IMR-90 (cell line): ENCODE measurements at regions not wholly inside any gene's neighbourhood (a gene's known extent, or its start where the extent isn't known, plus 50 kb on each side); places are given as distances from the start of the nearest gene placed in this dataset.

Experiments
- ATAC-seq: fragments of 200-7000 bp; cut with Tn5 transposase; 2 replicates; pipeline ENCODE4 v1.9.1; 2020; ENCODE audit warnings: low read depth, mild to moderate bottlenecking, moderate library complexity
- BruUV-seq: library from RNA; stranded (reverse); fragments of 400-500 nt; replicated peaks from 2 replicates; lab custom pipeline; 2021; lab: Mats Ljungman, UMichigan
- CTCF ChIA-PET: fragments of 300-600 bp; formaldehyde crosslinking; extraction: SDS; loops from one replicate; lab custom pipeline; 2021; ENCODE audit warnings: antibody characterized with exemption; lab: Yijun Ruan, JAX
- POLR2A ChIA-PET: fragments of 300-600 bp; sonication (Branson Sonifier 250); formaldehyde crosslinking; loops from one replicate; lab custom pipeline; 2022; ENCODE audit warnings: antibody characterized with exemption; ENCODE audit not compliant: unreplicated experiment; lab: Charles Lee
- DNase-seq: peaks from one replicate; pipeline ENCODE4 v3.0.0; 2013
- H2AFZ ChIP-seq: replicated peaks from 2 replicates; pipeline ENCODE3; 2013; ENCODE audit warnings: low read length, mild to moderate bottlenecking; ENCODE audit not compliant: poor library complexity
- H2AK5ac ChIP-seq: 2 replicates; pipeline ENCODE4 v1.6.1; 2013; ENCODE audit warnings: low read depth, low read length, inconsistent platforms
- H2AK9ac ChIP-seq: replicated peaks from 2 replicates; pipeline ENCODE3; 2013; ENCODE audit warnings: mild to moderate bottlenecking, low read depth, low read length, moderate library complexity; ENCODE audit not compliant: poor library complexity
- H2BK120ac ChIP-seq: 2 replicates; pipeline ENCODE4 v1.6.1; 2013; ENCODE audit warnings: low read depth, low read length, inconsistent platforms
- H2BK15ac ChIP-seq: 3 replicates; pipeline ENCODE4 v1.6.1; 2013; ENCODE audit warnings: low read depth, low read length, inconsistent platforms
- H2BK20ac ChIP-seq: 2 replicates; pipeline ENCODE4 v1.6.1; 2013; ENCODE audit warnings: low read depth, mild to moderate bottlenecking, inconsistent platforms, low read length, moderate library complexity
- H2BK5ac ChIP-seq: 2 replicates; pipeline ENCODE4 v1.6.1; 2013; ENCODE audit warnings: mild to moderate bottlenecking, low read depth, low read length, inconsistent platforms; ENCODE audit not compliant: poor library complexity, severe bottlenecking
- H3K14ac ChIP-seq: replicated peaks from 2 replicates; pipeline ENCODE4 v1.6.1; 2013; ENCODE audit warnings: low read depth, low read length, inconsistent platforms
- H3K18ac ChIP-seq: 2 replicates; pipeline ENCODE4 v1.6.1; 2013; ENCODE audit warnings: low read depth, low read length, control low read depth
- H3K23ac ChIP-seq: 2 replicates; pipeline ENCODE4 v1.6.1; 2013; ENCODE audit warnings: low read depth, low read length, inconsistent platforms
- H3K27ac ChIP-seq: 2 replicates; pipeline ENCODE4 v1.5.1; 2013; ENCODE audit warnings: mild to moderate bottlenecking, control low read depth, low read length; ENCODE audit not compliant: insufficient read depth
- H3K27me3 ChIP-seq: 2 replicates; pipeline ENCODE4 v1.6.1; 2013; ENCODE audit warnings: low read length; ENCODE audit not compliant: control insufficient read depth, insufficient read depth
- H3K36me3 ChIP-seq: 2 replicates; pipeline ENCODE4 v1.6.1; 2013; ENCODE audit warnings: low read length, mixed read lengths; ENCODE audit not compliant: control insufficient read depth, insufficient read depth
- H3K4ac ChIP-seq: 2 replicates; pipeline ENCODE4 v1.6.1; 2013; ENCODE audit warnings: low read depth, low read length, inconsistent platforms
- H3K4me1 ChIP-seq: 2 replicates; pipeline ENCODE4 v1.6.1; 2013; ENCODE audit warnings: low read length, mixed read lengths; ENCODE audit not compliant: control insufficient read depth, insufficient read depth
- H3K4me2 ChIP-seq: 2 replicates; pipeline ENCODE4 v1.6.1; 2013; ENCODE audit warnings: low read depth, mild to moderate bottlenecking, control low read depth, low read length, moderate library complexity
- H3K4me3 ChIP-seq: 2 replicates; pipeline ENCODE4 v1.5.1; 2013; ENCODE audit warnings: low read depth, mild to moderate bottlenecking, control low read depth, low read length, moderate library complexity; ENCODE audit not compliant: insufficient read depth
- H3K56ac ChIP-seq: 2 replicates; pipeline ENCODE4 v1.6.1; 2013; ENCODE audit warnings: low read length, inconsistent platforms; ENCODE audit not compliant: insufficient read depth; ENCODE audit errors: extremely low read depth
- H3K79me1 ChIP-seq, 2 experiments: 2 replicates each; pipeline ENCODE4 v1.6.1; 2013; ENCODE audit warnings: low read length in 2 of 2, inconsistent platforms in 1 of 2, low read depth in 1 of 2
- H3K9ac ChIP-seq: 2 replicates; pipeline ENCODE4 v1.6.1; 2013; ENCODE audit warnings: low read depth, low read length, control low read depth
- H3K9me1 ChIP-seq: 2 replicates; pipeline ENCODE4 v1.6.1; 2013; ENCODE audit warnings: low read length, inconsistent platforms; ENCODE audit not compliant: insufficient read depth
- H3K9me3 ChIP-seq: 2 replicates; pipeline ENCODE4 v1.6.1; 2013; ENCODE audit warnings: low read length; ENCODE audit not compliant: control insufficient read depth, insufficient read depth
- H4K20me1 ChIP-seq: 2 replicates; pipeline ENCODE4 v1.6.1; 2013; ENCODE audit warnings: low read length, inconsistent platforms; ENCODE audit not compliant: insufficient read depth
- H4K5ac ChIP-seq: 2 replicates; pipeline ENCODE4 v1.6.1; 2013; ENCODE audit warnings: mild to moderate bottlenecking, low read depth, low read length, control low read depth
- H4K8ac ChIP-seq, 2 experiments: 2 replicates each; pipeline ENCODE4 v1.6.1; 2013; ENCODE audit warnings: low read depth in 2 of 2, low read length in 2 of 2, control low read depth in 1 of 2, inconsistent platforms in 1 of 2
- H4K91ac ChIP-seq: 2 replicates; pipeline ENCODE4 v1.6.1; 2013; ENCODE audit warnings: low read depth, low read length, inconsistent platforms; ENCODE audit not compliant: insufficient read depth
- CEBPB ChIP-seq: IDR thresholded peaks from 2 replicates; pipeline ENCODE4 v1.6.1; 2012; ENCODE audit warnings: low read depth, low read length, improper control_type of control experiment
- CHD1 ChIP-seq: IDR thresholded peaks from 2 replicates; pipeline ENCODE4 v1.6.1; 2012; ENCODE audit warnings: low read depth, low read length, improper control_type of control experiment
- CTCF ChIP-seq: conservative IDR thresholded peaks from 2 replicates; pipeline ENCODE4 v1.5.1; 2012; ENCODE audit warnings: mild to moderate bottlenecking, low read depth, low read length, improper control_type of control experiment
- MAFK ChIP-seq: IDR thresholded peaks from 2 replicates; pipeline ENCODE4 v1.6.1; 2012; ENCODE audit warnings: low read depth, low read length, improper control_type of control experiment
- MAZ ChIP-seq: IDR thresholded peaks from 2 replicates; pipeline ENCODE4 v1.6.1; 2012; ENCODE audit warnings: low read depth, mild to moderate bottlenecking, low read length, improper control_type of control experiment, moderate library complexity, borderline replicate concordance
- MXI1 ChIP-seq: IDR thresholded peaks from 2 replicates; pipeline ENCODE4 v1.6.1; 2012; ENCODE audit warnings: low read depth, mild to moderate bottlenecking, low read length, moderate library complexity, borderline replicate concordance
- NFE2L2 ChIP-seq: fragments of 150-350 bp; IDR thresholded peaks from 2 replicates; pipeline ENCODE4 v1.6.1; 2016; ENCODE audit warnings: low read depth, mild to moderate bottlenecking, low read length
- POLR2A ChIP-seq: IDR thresholded peaks from 2 replicates; pipeline ENCODE4 v1.6.1; 2012; ENCODE audit warnings: mild to moderate bottlenecking, low read depth, low read length
- RFX5 ChIP-seq: IDR thresholded peaks from 2 replicates; pipeline ENCODE4 v1.8.0; 2012; ENCODE audit warnings: low read depth, mild to moderate bottlenecking, low read length, moderate library complexity
- USF2 ChIP-seq: fragments of 150-350 bp; IDR thresholded peaks from 2 replicates; pipeline ENCODE4 v1.6.1; 2017; ENCODE audit warnings: mild to moderate bottlenecking, antibody characterized with exemption, low read length, low read depth
- WGBS, 2 experiments: methylation state at CpG; one replicate each; pipeline versions ENCODE4 v1.1.5 to v1.1.7; 2013; ENCODE audit warnings: missing lambda C conversion rate in 2 of 2; ENCODE audit not compliant: insufficient read length in 1 of 2; ENCODE audit errors: extremely low coverage in 2 of 2; 5-methylcytosine and 5-hydroxymethylcytosine counted together
- dilution Hi-C: fragments of 300-500 bp; cut with HindIII; formaldehyde crosslinking; loops from one replicate; pipeline ENCODE4 v1.14.3; 2018; ENCODE audit warnings: low sequenced_read_pairs; ENCODE audit not compliant: unreplicated experiment
- in situ Hi-C: fragments of 300-500 bp; cut with MboI; formaldehyde crosslinking; loops from 3 replicates; pipeline ENCODE4 v1.14.3; 2019; ENCODE audit warnings: low sequenced_read_pairs, inconsistent platforms, mixed read lengths
- intact Hi-C: fragments of 100-400 bp; cut with micrococcal nuclease; formaldehyde crosslinking; loops from 2 replicates; pipeline ENCODE4 v1.10.0; 2022

DNA sequence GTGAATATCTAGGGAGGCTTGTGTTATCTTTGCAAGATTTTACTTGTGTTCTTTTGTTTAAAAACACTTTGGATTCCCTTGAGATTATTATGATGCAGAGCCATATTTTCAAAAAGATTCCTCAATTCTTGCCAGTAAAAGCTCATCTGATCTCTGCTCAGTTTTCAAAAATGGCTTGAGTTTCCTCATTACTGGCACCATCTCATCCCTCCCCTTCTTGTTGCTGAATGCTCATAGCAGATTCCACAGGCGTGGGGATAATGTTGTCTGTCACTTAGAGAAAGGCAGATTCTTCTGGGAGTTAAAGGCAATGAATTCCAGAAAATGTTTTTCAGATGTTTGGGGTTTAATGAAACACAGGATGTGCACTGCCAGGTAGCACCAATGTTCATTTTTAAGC is 170.4 kb upstream of the TANK start:
- Histone ChIP-seq H4K8ac (no peak overlapping the region), H2BK15ac (no peak overlapping the region), H2AK5ac (no peak overlapping the region), H2BK120ac (no peak overlapping the region), H3K14ac (no peak overlapping the region), H3K9me3 (no peaks in the 10 kb centered on the region), H2BK20ac (no peak overlapping the region), H4K5ac (no peak overlapping the region), H4K91ac (no peak overlapping the region), H2AFZ (no peak overlapping the region), H3K4me3 (no peak overlapping the region), H3K4ac (no peak overlapping the region), H3K9me1 (0 out of 2 replicates have a peak, but pooled peaks cover under 1% of the 10 kb centered on the region), H3K23ac (no peak overlapping the region), H2AK9ac (no peak overlapping the region), H3K79me1 (no peaks in the 10 kb centered on the region), H3K36me3 (no peaks in the 10 kb centered on the region), H3K4me2 (no peak overlapping the region), H3K56ac (no peak overlapping the region), H3K9ac (no peak overlapping the region), H3K18ac (no peak overlapping the region), H3K4me1 (no peaks in the 10 kb centered on the region), H4K20me1 (no peaks in the 10 kb centered on the region), H3K27ac (no peak overlapping the region), H3K27me3 (no peaks in the 10 kb centered on the region), H2BK5ac (no peak overlapping the region)
- DNase-seq: no peak
- ChIA-PET CTCF (interaction anchor here (0.6 kb wide), 1 partner anchor 144 kb away, joined by 3 read pairs; no protein-coding TSS in a partner anchor), POLR2A (no interaction called here)
- no CpG with 5 or more reads among the region's 1 CpG for WGBS, 2 experiments
- intact Hi-C loops (loop anchor here (5.0 kb wide), 1 partner anchor 712 kb away; no protein-coding TSS in a partner anchor), in situ Hi-C loops (loop anchor here (5.0 to 10.0 kb wide), 3 partner anchors 667 to 885 kb away; no protein-coding TSS in a partner anchor), dilution Hi-C loops (no loop called here)
- no TSS peak for BruUV-seq
- TF ChIP-seq CTCF (no peak), POLR2A (no peak), CHD1 (no peak), MXI1 (no peak), MAZ (no peak), MAFK (no peak), RFX5 (no peak), CEBPB (no peak), USF2 (no peak), NFE2L2 (no peak)
- ATAC-seq: no peak
